ENCODE measurements at regions not wholly inside any gene's neighbourhood (a gene's known extent, or its start where the extent isn't known, plus 50 kb on each side); places are given as distances from the start of the nearest gene placed in this dataset.

DNA sequence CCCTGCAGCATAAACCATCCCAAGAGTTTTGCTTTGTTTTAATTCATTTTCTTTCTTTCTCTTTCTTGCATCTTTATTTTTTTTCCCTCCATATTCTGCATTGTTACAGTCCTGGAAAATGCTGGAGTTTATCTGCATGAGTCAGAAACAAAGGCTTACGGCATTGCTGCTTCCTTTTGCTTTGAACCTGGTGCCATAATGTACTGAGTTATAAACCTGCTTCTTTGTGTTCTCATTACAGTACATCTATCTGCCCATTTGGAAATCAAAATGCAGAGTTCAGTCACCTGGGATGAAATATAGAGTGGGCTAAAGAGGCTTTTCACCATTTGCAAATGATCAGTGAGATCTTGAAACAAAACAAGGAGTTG is 1009.2 kb upstream of the FANCL start:
- Histone ChIP-seq H3K4me1 (ENCODE audit: control insufficient read depth in 2 of 2, insufficient read depth in 2 of 2, low read length in 2 of 2) (no peaks in the 10 kb centered on the region), H3K9me3 (ENCODE audit: control insufficient read depth in 2 of 3, low read length in 3 of 3) (no peaks in the 10 kb centered on the region), H3K27me3 (ENCODE audit: control insufficient read depth in 2 of 2, insufficient read depth in 2 of 2, low read length in 2 of 2) (no peaks in the 10 kb centered on the region), H3K36me3 (ENCODE audit: control insufficient read depth in 2 of 3, insufficient read depth in 3 of 3, low read length in 3 of 3) (no peaks in the 10 kb centered on the region), H3K4me3 (ENCODE audit: low read length) (no peak overlapping the region), H3K27ac (ENCODE audit: low read depth, low read length) (no peak overlapping the region)
- Mint-ChIP-seq H3K9me3 (peaks cover 0 to 2% (median 0%) of the 10 kb centered on the region in 11 donors), H3K27ac (no peak overlapping the region), H3K36me3 (no peaks in the 10 kb centered on the region), H3K27me3 (peaks cover 0 to 3% (median 0%) of the 10 kb centered on the region in 5 donors), H3K4me3 (no peak overlapping the region), H3K4me1 (no peaks in the 10 kb centered on the region)
- CTCF ChIA-PET = no interaction called here
- ATAC-seq (no peak), DNase-seq (no peak)
- POLR2A ChIA-PET = no interaction called here
- intact Hi-C loops (cut with micrococcal nuclease) = no loop called here

DNA sequence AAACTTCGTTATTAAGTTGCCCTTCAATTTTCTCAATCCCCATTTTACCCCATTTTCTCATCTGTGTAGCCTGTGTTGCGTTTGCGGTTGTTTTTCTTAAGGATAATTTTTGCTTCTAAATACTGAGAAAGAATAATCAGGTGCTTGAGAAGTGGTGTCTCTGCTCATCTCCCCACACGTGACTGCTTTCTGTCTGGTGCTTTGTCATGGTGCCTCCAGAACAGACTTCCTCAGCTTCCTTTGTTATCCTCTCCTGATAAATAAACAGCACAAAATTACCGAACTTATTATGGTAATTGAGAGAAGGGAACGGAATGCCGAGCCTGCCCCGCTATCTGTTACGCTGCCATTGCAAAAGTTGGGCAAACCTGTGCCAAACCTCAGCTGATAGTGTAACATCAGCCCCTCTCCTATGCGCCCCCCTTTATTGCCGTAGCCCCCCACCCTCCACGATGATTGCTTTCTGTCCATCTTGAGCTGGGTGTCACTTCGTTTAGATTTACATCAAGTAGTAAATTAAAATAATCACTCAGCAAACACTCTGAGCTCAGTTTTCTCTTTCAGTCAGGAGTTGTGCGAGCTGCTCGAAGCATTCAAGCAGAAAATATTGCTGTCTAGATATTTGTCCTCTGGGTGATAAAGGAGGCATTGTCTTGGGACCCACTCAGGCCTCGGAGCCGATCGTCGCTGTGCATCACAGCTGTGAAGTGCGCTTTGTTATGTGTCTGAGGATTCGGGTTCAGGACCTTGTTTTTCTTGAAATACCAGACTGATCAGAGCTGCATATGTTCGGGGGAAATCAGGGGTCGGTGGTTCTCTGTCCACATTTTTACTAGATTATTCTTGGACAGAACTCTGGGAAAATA is 1008.5 kb upstream of the FANCL start:
- Mint-ChIP-seq H3K4me3 (no peak overlapping the region), H3K9me3 (peaks cover 0 to 2% (median 0%) of the 10 kb centered on the region in 11 donors), H3K27ac (no peak overlapping the region), H3K27me3 (peaks cover 0 to 6% (median 0%) of the 10 kb centered on the region in 5 donors), H3K36me3 (no peaks in the 10 kb centered on the region), H3K4me1 (no peaks in the 10 kb centered on the region)
- ATAC-seq = no peak
- Histone ChIP-seq H3K4me3 (ENCODE audit: low read length) (no peak overlapping the region), H3K36me3 (ENCODE audit: control insufficient read depth in 2 of 3, insufficient read depth in 3 of 3, low read length in 3 of 3) (no peaks in the 10 kb centered on the region), H3K27me3 (ENCODE audit: control insufficient read depth in 2 of 2, insufficient read depth in 2 of 2, low read length in 2 of 2) (no peaks in the 10 kb centered on the region), H3K4me1 (ENCODE audit: control insufficient read depth in 2 of 2, insufficient read depth in 2 of 2, low read length in 2 of 2) (no peaks in the 10 kb centered on the region), H3K27ac (ENCODE audit: low read depth, low read length) (no peak overlapping the region), H3K9me3 (ENCODE audit: control insufficient read depth in 2 of 3, low read length in 3 of 3) (no peaks in the 10 kb centered on the region)
- ChIA-PET CTCF (no interaction called here), POLR2A (no interaction called here)
- intact Hi-C loops (cut with micrococcal nuclease) = no loop called here
- DNase-seq = no peak

DNA sequence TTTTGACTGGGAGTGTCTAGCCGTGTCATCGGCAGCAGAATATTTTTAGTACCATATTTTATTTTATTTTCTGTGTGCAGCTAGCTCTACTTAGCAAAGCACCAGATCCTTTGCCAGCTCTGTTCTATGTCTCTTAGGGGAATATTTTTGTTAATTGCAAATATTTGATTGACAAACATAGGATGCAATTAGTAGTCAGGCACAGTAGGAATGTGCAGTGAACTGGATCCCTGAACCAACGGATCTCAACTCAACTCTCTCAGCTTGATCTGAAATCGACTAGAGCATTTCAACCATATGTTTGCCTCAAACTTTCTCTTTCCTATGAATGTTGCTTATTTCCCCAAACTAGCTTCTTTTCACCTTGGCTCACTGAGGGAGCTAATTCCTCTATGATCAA is 998.0 kb upstream of the FANCL start:
- Mint-ChIP-seq H3K4me1 (no peaks in the 10 kb centered on the region), H3K9me3 (peaks cover 0 to 4% (median 0%) of the 10 kb centered on the region in 11 donors), H3K4me3 (no peak overlapping the region), H3K27me3 (peaks cover 0 to 5% (median 0%) of the 10 kb centered on the region in 5 donors), H3K27ac (no peak overlapping the region), H3K36me3 (no peaks in the 10 kb centered on the region)
- Histone ChIP-seq H3K9me3 (ENCODE audit: control insufficient read depth in 2 of 3, low read length in 3 of 3) (no peaks in the 10 kb centered on the region), H3K4me3 (ENCODE audit: low read length) (no peak overlapping the region), H3K4me1 (ENCODE audit: control insufficient read depth in 2 of 2, insufficient read depth in 2 of 2, low read length in 2 of 2) (no peaks in the 10 kb centered on the region), H3K27ac (ENCODE audit: low read depth, low read length) (no peak overlapping the region), H3K36me3 (ENCODE audit: control insufficient read depth in 2 of 3, insufficient read depth in 3 of 3, low read length in 3 of 3) (no peaks in the 10 kb centered on the region), H3K27me3 (ENCODE audit: control insufficient read depth in 2 of 2, insufficient read depth in 2 of 2, low read length in 2 of 2) (no peaks in the 10 kb centered on the region)
- DNase-seq (no peak), ATAC-seq (no peak)
- ChIA-PET POLR2A (no interaction called here), CTCF (no interaction called here)
- intact Hi-C loops (cut with micrococcal nuclease) = no loop called here

DNA sequence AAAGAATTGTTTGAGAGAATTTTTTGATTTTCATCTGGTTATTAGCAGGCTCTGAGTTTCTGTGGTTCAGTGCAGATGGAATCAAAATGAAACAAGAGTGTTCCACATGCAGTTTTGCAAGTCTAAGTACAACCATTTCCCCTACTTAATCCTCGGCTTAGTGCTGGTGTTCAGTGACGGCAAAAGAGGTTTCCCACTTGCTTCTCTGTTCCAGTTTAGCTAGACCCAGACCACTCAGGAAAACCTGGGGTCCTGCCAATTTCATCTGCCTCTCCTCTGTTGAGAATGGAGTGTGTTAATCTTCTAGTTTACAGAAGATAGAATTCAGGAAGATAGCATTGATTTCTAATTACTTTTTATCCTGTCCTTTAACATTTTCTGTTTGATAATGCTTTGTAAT is 996.2 kb upstream of the FANCL start:
- no peak for DNase-seq
- ATAC-seq = no peak
- ChIA-PET CTCF (no interaction called here), POLR2A (no interaction called here)
- H3K4me1 Mint-ChIP-seq = no peaks in the 10 kb centered on the region
- H3K27me3 ChIP-seq (ENCODE audit: control insufficient read depth in 2 of 2, insufficient read depth in 2 of 2, low read length in 2 of 2) = no peaks in the 10 kb centered on the region
- H3K4me3 Mint-ChIP-seq = no peak overlapping the region
- H3K9me3 ChIP-seq (ENCODE audit: control insufficient read depth in 2 of 3, low read length in 3 of 3) = no peaks in the 10 kb centered on the region
- H3K27ac ChIP-seq (ENCODE audit: low read depth, low read length) = no peak overlapping the region
- no peak overlapping the region for H3K4me3 ChIP-seq (ENCODE audit: low read length)
- H3K9me3 Mint-ChIP-seq = peaks cover 0 to 4% (median 0%) of the 10 kb centered on the region in 11 donors
- H3K4me1 ChIP-seq (ENCODE audit: control insufficient read depth in 2 of 2, insufficient read depth in 2 of 2, low read length in 2 of 2) = no peaks in the 10 kb centered on the region
- H3K27ac Mint-ChIP-seq = no peak overlapping the region
- H3K36me3 ChIP-seq (ENCODE audit: control insufficient read depth in 2 of 3, insufficient read depth in 3 of 3, low read length in 3 of 3) = no peaks in the 10 kb centered on the region
- no peaks in the 10 kb centered on the region for H3K36me3 Mint-ChIP-seq
- intact Hi-C loops (cut with micrococcal nuclease) = no loop called here
- peaks cover 0 to 5% (median 0%) of the 10 kb centered on the region in 5 donors for H3K27me3 Mint-ChIP-seq

DNA sequence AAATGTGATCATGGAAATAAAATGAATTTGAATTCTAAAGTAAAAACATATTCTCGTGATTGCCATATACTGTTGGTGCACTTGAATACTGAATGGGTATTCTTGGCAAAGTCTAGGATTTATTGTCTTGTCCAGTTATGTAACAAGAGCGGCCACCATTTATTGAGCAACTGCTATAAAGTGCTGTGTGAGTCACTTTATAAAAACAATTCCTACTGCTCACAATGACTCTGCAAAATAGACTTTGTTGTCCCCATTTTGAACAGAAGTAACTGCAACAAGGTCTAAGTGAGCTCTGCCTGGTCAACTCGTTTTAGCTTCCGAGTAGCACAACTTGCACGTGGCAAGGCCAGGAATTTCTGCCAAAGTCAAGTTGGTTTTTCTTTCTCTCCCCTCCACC is 995.6 kb upstream of the FANCL start:
- Mint-ChIP-seq H3K27me3 (peaks cover 0 to 5% (median 0%) of the 10 kb centered on the region in 5 donors), H3K4me3 (no peak overlapping the region), H3K9me3 (peaks cover 0 to 4% (median 0%) of the 10 kb centered on the region in 11 donors), H3K36me3 (no peaks in the 10 kb centered on the region), H3K27ac (no peak overlapping the region), H3K4me1 (no peaks in the 10 kb centered on the region)
- ChIA-PET POLR2A (no interaction called here), CTCF (no interaction called here)
- intact Hi-C loops (cut with micrococcal nuclease) = no loop called here
- Histone ChIP-seq H3K4me1 (ENCODE audit: control insufficient read depth in 2 of 2, insufficient read depth in 2 of 2, low read length in 2 of 2) (no peaks in the 10 kb centered on the region), H3K36me3 (ENCODE audit: control insufficient read depth in 2 of 3, insufficient read depth in 3 of 3, low read length in 3 of 3) (no peaks in the 10 kb centered on the region), H3K4me3 (ENCODE audit: low read length) (no peak overlapping the region), H3K9me3 (ENCODE audit: control insufficient read depth in 2 of 3, low read length in 3 of 3) (no peaks in the 10 kb centered on the region), H3K27me3 (ENCODE audit: control insufficient read depth in 2 of 2, insufficient read depth in 2 of 2, low read length in 2 of 2) (no peaks in the 10 kb centered on the region), H3K27ac (ENCODE audit: low read depth, low read length) (no peak overlapping the region)
- ATAC-seq = no peak
- no peak for DNase-seq

DNA sequence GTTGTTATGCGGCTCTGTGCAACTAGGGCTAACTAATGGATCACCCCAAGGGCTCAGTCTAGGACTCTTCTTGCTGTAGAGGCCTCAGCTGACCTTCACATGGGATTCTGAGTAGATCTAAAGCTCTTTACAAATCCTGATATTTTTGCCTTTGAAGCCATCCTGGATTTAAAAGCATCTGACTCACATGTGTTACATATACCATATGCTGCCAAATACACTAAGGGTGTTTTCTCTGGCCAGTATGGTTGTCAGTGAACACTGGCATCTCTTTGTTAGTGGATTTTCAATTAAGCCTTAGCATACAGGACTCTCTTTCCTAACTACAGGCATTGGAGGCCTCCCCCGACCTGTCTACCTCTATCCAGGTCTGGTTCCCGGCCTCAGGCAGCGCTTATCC is 992.8 kb upstream of the FANCL start:
- H3K4me1 Mint-ChIP-seq = no peaks in the 10 kb centered on the region
- no peak overlapping the region for H3K27ac Mint-ChIP-seq
- CTCF ChIA-PET = no interaction called here

DNA sequence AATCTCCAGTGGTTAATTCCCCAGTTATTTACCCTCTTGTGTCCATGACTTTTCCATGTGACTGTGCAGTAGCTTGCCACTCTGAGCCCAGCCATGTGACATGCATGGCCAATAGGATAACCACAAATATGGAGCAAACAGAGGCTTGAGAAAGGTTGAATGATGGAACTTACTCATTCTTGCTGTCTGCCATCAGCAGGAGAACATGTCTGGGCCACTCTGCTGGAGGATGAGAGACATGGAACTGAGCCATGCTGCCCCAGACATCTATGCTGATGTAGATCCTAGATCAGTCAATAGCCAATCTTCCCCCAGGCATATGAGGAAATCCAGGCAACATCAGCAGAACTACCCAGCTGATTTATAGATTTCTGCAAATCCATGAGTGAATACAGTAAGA is 992.3 kb upstream of the FANCL start:
- Histone ChIP-seq H3K4me1 (ENCODE audit: control insufficient read depth in 2 of 2, insufficient read depth in 2 of 2, low read length in 2 of 2) (no peaks in the 10 kb centered on the region), H3K36me3 (ENCODE audit: control insufficient read depth in 2 of 3, insufficient read depth in 3 of 3, low read length in 3 of 3) (no peaks in the 10 kb centered on the region), H3K27me3 (ENCODE audit: control insufficient read depth in 2 of 2, insufficient read depth in 2 of 2, low read length in 2 of 2) (no peaks in the 10 kb centered on the region), H3K4me3 (ENCODE audit: low read length) (no peak overlapping the region), H3K9me3 (ENCODE audit: control insufficient read depth in 2 of 3, low read length in 3 of 3) (no peaks in the 10 kb centered on the region), H3K27ac (ENCODE audit: low read depth, low read length) (no peak overlapping the region)
- H3K4me3 Mint-ChIP-seq = no peak overlapping the region
- DNase-seq (no peak), ATAC-seq (no peak)
- intact Hi-C loops (cut with micrococcal nuclease) = no loop called here
- no peaks in the 10 kb centered on the region for H3K36me3 Mint-ChIP-seq
- ChIA-PET POLR2A (no interaction called here), CTCF (no interaction called here)
- no peak overlapping the region for H3K27ac Mint-ChIP-seq
- peaks cover 0 to 2% (median 0%) of the 10 kb centered on the region in 11 donors for H3K9me3 Mint-ChIP-seq
- no peaks in the 10 kb centered on the region for H3K27me3 Mint-ChIP-seq
- no peaks in the 10 kb centered on the region for H3K4me1 Mint-ChIP-seq

More for the DNA sequence above, 992.8 kb upstream of the FANCL start:
- H3K4me1 ChIP-seq (ENCODE audit: control insufficient read depth in 2 of 2, insufficient read depth in 2 of 2, low read length in 2 of 2) = no peaks in the 10 kb centered on the region
- H3K36me3 ChIP-seq (ENCODE audit: control insufficient read depth in 2 of 3, insufficient read depth in 3 of 3, low read length in 3 of 3) = no peaks in the 10 kb centered on the region
- intact Hi-C loops (cut with micrococcal nuclease) = no loop called here
- no peak overlapping the region for H3K4me3 Mint-ChIP-seq
- H3K9me3 ChIP-seq (ENCODE audit: control insufficient read depth in 2 of 3, low read length in 3 of 3) = no peaks in the 10 kb centered on the region
- no peaks in the 10 kb centered on the region for H3K27me3 Mint-ChIP-seq
- no peaks in the 10 kb centered on the region for H3K27me3 ChIP-seq (ENCODE audit: control insufficient read depth in 2 of 2, insufficient read depth in 2 of 2, low read length in 2 of 2)
- POLR2A ChIA-PET = no interaction called here
- peaks cover 0 to 2% (median 0%) of the 10 kb centered on the region in 11 donors for H3K9me3 Mint-ChIP-seq
- DNase-seq (no peak), ATAC-seq (no peak)
- H3K27ac ChIP-seq (ENCODE audit: low read depth, low read length) = no peak overlapping the region
- H3K4me3 ChIP-seq (ENCODE audit: low read length) = no peak overlapping the region
- no peaks in the 10 kb centered on the region for H3K36me3 Mint-ChIP-seq

All from naive thymus-derived CD4-positive, alpha-beta T cell (primary cell).